Keratinocyte (primary cell): ENCODE measurements at regions not wholly inside any gene's neighbourhood (a gene's known extent, or its start where the extent isn't known, plus 50 kb on each side); places are given as distances from the start of the nearest gene placed in this dataset.

ENCODE experiments used
- DNase-seq: peaks from one replicate; pipeline ENCODE4 v3.0.0-alpha.2; 2011; ENCODE audit warnings: low read depth, missing footprints, low spot score
- FAIRE-seq: peaks from 2 replicates; lab custom pipeline; 2011; peaks lifted over from hg19 to GRCh38; lab: Jason Lieb, UNC
- H2AFZ ChIP-seq: 2 replicates; pipeline ENCODE4 v1.6.0; 2012; ENCODE audit warnings: low read length, control low read depth, inconsistent platforms; ENCODE audit not compliant: control insufficient read depth
- H3K27ac ChIP-seq: 2 replicates; pipeline ENCODE4 v1.5.1; 2011; ENCODE audit warnings: low read length; ENCODE audit not compliant: control insufficient read depth, insufficient read depth
- H3K27me3 ChIP-seq: 3 replicates; pipeline ENCODE4 v1.6.0; 2011; ENCODE audit warnings: low read length; ENCODE audit not compliant: control insufficient read depth, insufficient read depth; ENCODE audit errors: extremely low read depth
- H3K36me3 ChIP-seq, 2 experiments: 2 replicates in 1 of 2; 3 replicates in 1 of 2; pipeline ENCODE4 v1.5.1; 2011; ENCODE audit warnings: low read length in 2 of 2, mild to moderate bottlenecking in 1 of 2; ENCODE audit not compliant: control insufficient read depth in 2 of 2, insufficient read depth in 2 of 2; ENCODE audit errors: extremely low read depth in 1 of 2
- H3K4me1 ChIP-seq: 3 replicates; pipeline ENCODE4 v1.5.1; 2011; ENCODE audit warnings: low read length; ENCODE audit not compliant: control insufficient read depth, insufficient read depth; ENCODE audit errors: extremely low read depth
- H3K4me2 ChIP-seq: 3 replicates; pipeline ENCODE4 v1.6.0; 2011; ENCODE audit warnings: low read depth, low read length; ENCODE audit not compliant: control insufficient read depth, insufficient read depth; ENCODE audit errors: extremely low read depth
- H3K4me3 ChIP-seq, 3 experiments: fragments of 200-600 bp in 1 of 3; sonication (generic) in 1 of 3; 2 replicates in 2 of 3; 3 replicates in 1 of 3; pipeline ENCODE4 v1.5.1; 2011 to 2016; ENCODE audit warnings: low read length in 3 of 3, mild to moderate bottlenecking in 3 of 3, control low read depth in 2 of 3, inconsistent platforms in 1 of 3, low read depth in 1 of 3, mixed read lengths in 1 of 3, mixed run types in 1 of 3, moderate library complexity in 1 of 3; ENCODE audit not compliant: control insufficient read depth in 2 of 3, insufficient read depth in 2 of 3; ENCODE audit errors: extremely low read depth in 1 of 3
- H3K79me2 ChIP-seq: 2 replicates; pipeline ENCODE4 v1.6.0; 2012; ENCODE audit warnings: low read length; ENCODE audit not compliant: control insufficient read depth, insufficient read depth
- H3K9ac ChIP-seq: 3 replicates; pipeline ENCODE4 v1.6.0; 2011; ENCODE audit warnings: low read length; ENCODE audit not compliant: control insufficient read depth, insufficient read depth; ENCODE audit errors: extremely low read depth
- H3K9me1 ChIP-seq: 3 replicates; pipeline ENCODE4 v1.6.0; 2011; ENCODE audit warnings: low read length; ENCODE audit not compliant: control insufficient read depth, insufficient read depth; ENCODE audit errors: extremely low read depth
- H3K9me3 ChIP-seq: 2 replicates; pipeline ENCODE4 v1.5.1; 2012; ENCODE audit warnings: low read depth, low read length; ENCODE audit not compliant: control insufficient read depth
- H4K20me1 ChIP-seq: 3 replicates; pipeline ENCODE4 v1.6.0; 2011; ENCODE audit warnings: low read length; ENCODE audit not compliant: control insufficient read depth, insufficient read depth; ENCODE audit errors: extremely low read depth
- CTCF ChIP-seq, 3 experiments: IDR thresholded peaks in 1 of 3; conservative IDR thresholded peaks in 1 of 3; optimal IDR thresholded peaks in 1 of 3; 2 replicates in 2 of 3; 3 replicates in 1 of 3; pipeline versions ENCODE3 to v1.5.1; 2011; ENCODE audit warnings: low read length in 3 of 3, mild to moderate bottlenecking in 3 of 3, moderate library complexity in 2 of 3, control low read depth in 1 of 3, inconsistent platforms in 1 of 3; ENCODE audit not compliant: insufficient read depth in 2 of 3; ENCODE audit errors: extremely low read depth in 1 of 3
- EZH2 ChIP-seq: IDR thresholded peaks from one replicate; pipeline ENCODE4 v1.6.1; 2012; ENCODE audit warnings: inconsistent platforms, mild to moderate bottlenecking, low read length, moderate library complexity
- dilution Hi-C: fragments of 300-500 bp; cut with MboI; formaldehyde crosslinking; loops from one replicate; pipeline ENCODE4 v1.7.0; 2020; ENCODE audit warnings: low sequenced_read_pairs; ENCODE audit not compliant: extremely low pct_ligation_motif_present

- Histone ChIP-seq H3K9me3 (no peaks in the 10 kb centered on the region), H4K20me1 (no peaks in the 10 kb centered on the region), H3K9me1 (no peaks in the 10 kb centered on the region), H3K4me2 (no peak overlapping the region), H3K36me3 (no peaks in the 10 kb centered on the region), H2AFZ (no peak overlapping the region), H3K27me3 (no peaks in the 10 kb centered on the region), H3K4me3 (no peak overlapping the region), H3K79me2 (no peaks in the 10 kb centered on the region), H3K9ac (no peak overlapping the region), H3K27ac (no peak overlapping the region), H3K4me1 (no peaks in the 10 kb centered on the region)
- no peak for FAIRE-seq
- no peak for DNase-seq
- TF ChIP-seq CTCF (optimal IDR thresholded peaks at IDR 0.05 in 1 of 3, IDR thresholded peaks at IDR 0.05 in 1 of 3, conservative IDR thresholded peaks at IDR 0.05 in 1 of 3; ENCODE audit: extremely low read depth in 1 of 3, insufficient read depth in 2 of 3, low read length in 3 of 3) (no peak), EZH2 (no peak)
- dilution Hi-C loops: no loop called here
These were observed 85.9 kb upstream of the FAM47A start for GRCh38 chrX:34218063-34218462.

- DNase-seq (no peak), FAIRE-seq (no peak)
- no peaks in the 10 kb centered on the region for H3K9me1 ChIP-seq
- no peaks in the 10 kb centered on the region for H3K4me1 ChIP-seq
- TF ChIP-seq CTCF (optimal IDR thresholded peaks at IDR 0.05 in 1 of 3, IDR thresholded peaks at IDR 0.05 in 1 of 3, conservative IDR thresholded peaks at IDR 0.05 in 1 of 3; ENCODE audit: extremely low read depth in 1 of 3, insufficient read depth in 2 of 3, low read length in 3 of 3): no peak
- no peak for TF ChIP-seq EZH2
- no peak overlapping the region for H3K4me3 ChIP-seq
- H3K27me3 ChIP-seq: no peaks in the 10 kb centered on the region
- no peaks in the 10 kb centered on the region for H3K36me3 ChIP-seq
- no peaks in the 10 kb centered on the region for H4K20me1 ChIP-seq
- no peak overlapping the region for H3K4me2 ChIP-seq
- H3K9me3 ChIP-seq: no peaks in the 10 kb centered on the region
- H3K27ac ChIP-seq: no peak overlapping the region
- dilution Hi-C loops: no loop called here
- H3K9ac ChIP-seq: no peak overlapping the region
- no peaks in the 10 kb centered on the region for H3K79me2 ChIP-seq
- H2AFZ ChIP-seq: no peak overlapping the region
These were observed 65.8 kb upstream of the FAM47A start for GRCh38 chrX:34197946-34198345.
